ENCODE measurements at regions not wholly inside any gene's neighbourhood (a gene's known extent, or its start where the extent isn't known, plus 50 kb on each side); places are given as distances from the start of the nearest gene placed in this dataset.

- TF ChIP-seq, protein P1, sequence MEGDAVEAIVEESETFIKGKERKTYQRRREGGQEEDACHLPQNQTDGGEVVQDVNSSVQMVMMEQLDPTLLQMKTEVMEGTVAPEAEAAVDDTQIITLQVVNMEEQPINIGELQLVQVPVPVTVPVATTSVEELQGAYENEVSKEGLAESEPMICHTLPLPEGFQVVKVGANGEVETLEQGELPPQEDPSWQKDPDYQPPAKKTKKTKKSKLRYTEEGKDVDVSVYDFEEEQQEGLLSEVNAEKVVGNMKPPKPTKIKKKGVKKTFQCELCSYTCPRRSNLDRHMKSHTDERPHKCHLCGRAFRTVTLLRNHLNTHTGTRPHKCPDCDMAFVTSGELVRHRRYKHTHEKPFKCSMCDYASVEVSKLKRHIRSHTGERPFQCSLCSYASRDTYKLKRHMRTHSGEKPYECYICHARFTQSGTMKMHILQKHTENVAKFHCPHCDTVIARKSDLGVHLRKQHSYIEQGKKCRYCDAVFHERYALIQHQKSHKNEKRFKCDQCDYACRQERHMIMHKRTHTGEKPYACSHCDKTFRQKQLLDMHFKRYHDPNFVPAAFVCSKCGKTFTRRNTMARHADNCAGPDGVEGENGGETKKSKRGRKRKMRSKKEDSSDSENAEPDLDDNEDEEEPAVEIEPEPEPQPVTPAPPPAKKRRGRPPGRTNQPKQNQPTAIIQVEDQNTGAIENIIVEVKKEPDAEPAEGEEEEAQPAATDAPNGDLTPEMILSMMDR (IDR thresholded peaks at IDR 0.05 in 8 of 11, conservative IDR thresholded peaks at IDR 0.05 in 3 of 11), result no peak
- TF ChIP-seq POLR2A (IDR thresholded peaks at IDR 0.05), result no peak
- TF ChIP-seq POLR2AphosphoS5 (IDR thresholded peaks at IDR 0.05), result no peak
Measured at GRCh38 chr4:14434483-14434882, 567.8 kb upstream of the CPEB2 start.

All from spleen (tissue), 7 donors.